NCI-H1105 treated with DMSO at 0.1 percent for 48 hours (cell line): ENCODE measurements at regions not wholly inside any gene's neighbourhood (a gene's known extent, or its start where the extent isn't known, plus 50 kb on each side); places are given as distances from the start of the nearest gene placed in this dataset.
"Not testable (repeated sequence)": the region's sequence is repeated elsewhere in the genome, so short reads cannot be mapped to it uniquely, and the experiment has no call there.

ENCODE experiments used
- DNase-seq: peaks from one replicate; lab custom pipeline; 2025; lab: John Stamatoyannopoulos, UW

DNA sequence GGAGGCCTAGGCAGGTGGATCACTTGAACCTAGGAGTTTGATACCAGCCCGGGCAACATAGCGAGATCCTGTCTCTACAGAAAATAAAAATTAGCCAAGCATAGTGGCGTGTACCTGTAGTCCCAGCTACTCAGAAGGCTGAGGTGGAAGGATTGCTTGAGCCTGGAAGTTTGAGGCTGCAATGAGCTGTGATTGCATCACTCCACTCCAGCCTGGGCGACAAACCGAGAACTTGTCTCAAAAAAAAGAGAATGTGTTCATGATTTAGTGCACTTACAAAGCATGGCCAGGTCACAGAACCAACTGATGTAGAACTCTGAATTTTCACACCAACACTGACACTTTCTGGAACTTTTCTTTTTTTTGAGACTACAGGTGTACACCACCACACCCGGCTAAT lies 182.7 kb downstream of the ZFP64 start:
- DNase-seq: no peak

DNA sequence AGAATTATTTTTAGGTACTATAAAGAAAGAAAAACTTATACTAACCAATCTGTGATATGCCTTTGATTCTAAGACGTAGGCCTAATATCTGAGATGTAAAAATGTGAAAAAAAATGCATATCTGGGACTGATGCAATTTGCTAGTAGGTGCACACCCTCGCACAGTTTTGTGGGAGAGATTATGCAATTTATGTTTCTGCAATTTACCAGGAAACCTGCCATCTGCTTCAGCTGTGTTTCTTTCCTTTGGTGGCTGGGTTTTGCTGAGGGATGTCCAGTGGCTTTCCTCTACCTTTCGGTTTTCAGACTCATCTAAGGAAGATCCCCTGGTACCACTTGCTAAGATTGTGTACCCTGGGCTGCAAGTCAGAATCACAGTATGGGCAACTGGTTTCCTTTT lies 186.9 kb downstream of the ZFP64 start:
- no peak for DNase-seq

DNA sequence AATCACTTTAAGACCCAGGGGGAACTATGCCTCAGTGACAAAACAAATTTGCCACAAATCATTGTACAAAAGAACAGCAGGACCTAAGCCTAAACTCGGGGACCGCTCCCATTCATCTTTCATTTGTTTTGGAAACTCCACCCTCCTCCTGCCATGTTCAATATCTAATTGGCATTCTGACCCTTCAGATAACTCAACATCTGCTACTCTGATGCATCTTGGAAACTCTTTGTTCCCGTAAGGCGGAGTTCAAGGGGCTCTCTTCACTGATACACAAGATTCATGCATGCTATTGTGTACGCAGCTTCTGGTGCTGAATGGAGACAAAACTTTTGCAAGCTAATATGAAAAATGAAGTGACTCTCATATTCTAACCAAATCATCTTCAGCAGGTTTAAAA lies 187.6 kb downstream of the ZFP64 start:
- no peak for DNase-seq

GRCh38 chr20:52003415-52003814 lies 188.2 kb downstream of the ZFP64 start:
- no peak for DNase-seq

- no peak for DNase-seq
These were observed 189.4 kb downstream of the ZFP64 start for GRCh38 chr20:52001999-52002666.

DNA sequence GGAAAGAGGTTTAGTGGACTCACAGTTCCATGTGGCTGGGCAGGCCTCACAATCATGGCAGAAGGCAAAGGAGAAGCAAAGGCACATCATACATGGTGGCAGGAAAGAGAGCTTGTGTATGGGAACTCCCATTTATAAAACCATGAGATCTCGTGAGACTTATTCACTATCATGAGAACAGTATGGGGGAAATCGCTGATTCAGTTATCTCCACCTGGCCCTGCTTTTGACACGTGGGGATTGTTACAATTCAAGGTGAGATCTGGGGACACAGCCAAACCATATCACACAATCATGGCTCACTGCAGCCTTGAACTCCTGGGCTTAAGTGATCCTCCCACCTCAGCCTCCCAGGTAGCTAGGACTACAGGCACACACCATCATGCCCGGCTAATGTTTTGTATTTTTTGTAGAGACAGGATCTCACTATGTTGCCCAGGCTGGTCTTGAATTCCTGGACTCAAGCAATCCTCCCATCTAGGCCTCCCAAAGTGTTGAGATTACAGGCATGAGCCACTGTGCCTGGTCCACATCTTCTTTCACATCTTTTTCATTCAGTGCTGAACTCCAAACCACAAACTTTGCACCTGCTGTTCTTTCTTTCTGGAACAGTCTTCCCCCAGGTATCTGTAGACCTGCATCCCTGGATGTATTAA lies 194.2 kb downstream of the ZFP64 start:
- not testable (repeated sequence) for DNase-seq

DNA sequence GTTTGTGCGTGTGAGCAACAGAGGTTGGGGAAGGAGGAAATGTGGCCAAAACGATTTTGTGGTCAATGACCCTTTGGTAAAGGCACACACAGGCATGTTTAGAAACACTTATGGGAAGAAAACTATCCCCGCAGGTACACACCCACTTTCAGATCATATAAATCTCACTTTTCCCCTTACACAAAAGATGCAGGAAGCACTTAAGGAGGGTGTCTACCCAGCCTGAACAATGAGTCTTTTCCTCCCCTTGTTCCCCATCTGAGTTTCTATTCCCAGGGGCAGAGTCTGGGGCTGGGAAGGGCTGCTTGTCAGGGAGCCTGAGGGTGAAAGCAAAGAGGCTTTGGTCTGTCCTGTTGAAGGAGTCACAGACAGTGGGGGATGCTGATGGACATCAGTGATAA lies 193.2 kb upstream of the SALL4 start:
- no peak for DNase-seq

GRCh38 chr20:51994751-51995417 lies 192.6 kb upstream of the SALL4 start:
- no peak for DNase-seq

DNA sequence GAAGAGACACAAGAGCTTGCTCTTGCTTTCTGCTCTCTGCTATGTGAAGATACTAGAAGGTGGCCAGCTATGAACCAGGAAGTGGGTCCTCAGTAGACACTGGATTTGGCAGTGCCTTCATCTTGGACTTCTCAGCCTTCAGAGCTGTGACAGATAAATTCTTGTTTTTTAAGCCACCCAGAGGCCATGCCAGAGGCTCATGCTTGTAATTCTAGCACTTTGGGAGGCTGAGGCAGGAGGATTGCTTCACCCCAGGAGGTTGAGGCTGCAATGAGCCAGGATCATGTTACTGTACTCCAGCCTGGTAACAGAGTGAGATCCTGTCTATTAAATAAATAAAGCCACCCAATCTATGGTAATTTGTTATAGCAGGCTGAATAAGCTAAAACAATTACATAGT lies 185.5 kb upstream of the SALL4 start:
- DNase-seq: no peak

GRCh38 chr20:51985013-51985415 lies 182.7 kb upstream of the SALL4 start:
- DNase-seq: no peak

GRCh38 chr20:51980277-51980676 lies 178.0 kb upstream of the SALL4 start:
- no peak for DNase-seq

DNA sequence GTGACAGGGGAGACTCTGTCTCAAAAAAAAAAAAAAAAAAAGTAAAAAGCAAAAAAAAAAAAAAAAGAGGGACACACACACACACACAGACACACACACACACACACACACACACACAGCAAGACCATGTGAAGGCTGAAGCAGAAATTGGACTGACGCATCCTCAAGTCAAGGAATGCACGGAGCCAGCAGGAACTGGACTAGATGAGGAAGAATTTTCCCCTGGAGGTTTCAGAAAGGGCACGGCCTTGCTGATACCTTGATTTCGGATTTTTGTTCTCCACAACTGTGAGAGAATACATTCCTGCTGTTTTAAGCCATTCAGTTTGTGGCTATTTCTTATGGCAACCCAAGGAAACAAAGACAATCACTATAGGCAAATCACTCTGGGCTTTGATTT lies 176.9 kb upstream of the SALL4 start:
- DNase-seq: no peak

DNA sequence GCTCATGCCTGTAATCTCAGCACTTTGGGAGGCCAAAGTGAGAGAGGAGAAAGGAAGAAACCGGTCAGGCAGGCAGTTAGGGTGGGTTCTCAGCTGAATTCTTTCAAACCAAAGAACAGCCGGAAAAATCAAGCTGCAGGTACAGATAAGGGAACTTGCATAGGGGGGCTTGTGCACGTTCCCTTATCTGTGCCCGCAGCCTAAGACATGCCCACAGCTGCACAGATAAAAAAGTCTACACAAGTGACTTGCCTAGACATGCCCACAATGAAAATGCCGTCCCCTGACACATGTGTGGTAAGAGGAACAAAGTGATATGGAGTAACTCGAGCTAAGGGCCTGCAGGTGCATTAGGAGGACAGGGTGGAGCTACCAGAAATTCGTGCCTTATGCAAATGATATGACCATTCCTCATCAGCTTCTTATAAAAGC lies 175.8 kb upstream of the SALL4 start:
- peak; percentile 52 for DNase-seq

DNA sequence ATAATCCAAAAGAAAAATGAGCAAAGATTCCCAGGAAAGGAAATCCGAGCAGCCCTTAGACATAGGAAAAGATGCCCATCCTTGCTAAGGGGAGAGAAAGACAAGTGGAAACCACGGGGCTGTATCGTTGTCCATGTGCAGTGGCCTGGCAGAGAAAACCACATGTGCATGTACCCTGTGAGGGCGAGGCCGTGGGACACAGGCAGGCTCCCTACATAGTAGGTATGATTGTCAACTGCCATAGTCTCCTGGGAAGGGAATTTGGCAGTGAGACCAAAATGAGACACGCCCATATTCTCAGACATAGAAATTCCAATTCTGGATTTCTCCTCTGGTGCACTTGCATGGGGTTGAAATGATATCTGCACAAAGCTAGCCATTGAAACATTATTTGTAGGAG lies 169.7 kb upstream of the SALL4 start:
- no peak for DNase-seq

GRCh38 chr20:51970858-51971257 lies 168.5 kb upstream of the SALL4 start:
- DNase-seq: no peak

DNA sequence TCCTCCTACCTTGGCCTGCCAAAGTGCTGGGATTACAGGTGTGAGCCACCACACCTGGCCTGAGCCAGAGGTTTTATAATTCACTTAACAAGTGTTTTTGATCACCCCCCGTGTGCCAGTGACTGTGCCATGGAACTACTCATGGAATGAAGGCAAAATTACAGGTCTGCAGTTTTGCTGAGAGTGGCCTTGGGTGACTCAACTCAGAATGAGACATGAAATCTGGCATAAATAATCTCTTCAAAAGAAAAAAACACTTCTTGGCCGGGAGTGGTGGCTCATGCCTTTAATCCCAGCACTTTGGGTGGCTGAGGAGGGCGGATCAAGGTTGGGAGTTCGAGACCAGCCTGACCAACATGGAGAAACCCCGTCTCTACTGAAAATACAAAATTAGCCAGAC lies 166.9 kb upstream of the SALL4 start:
- DNase-seq: no peak

DNA sequence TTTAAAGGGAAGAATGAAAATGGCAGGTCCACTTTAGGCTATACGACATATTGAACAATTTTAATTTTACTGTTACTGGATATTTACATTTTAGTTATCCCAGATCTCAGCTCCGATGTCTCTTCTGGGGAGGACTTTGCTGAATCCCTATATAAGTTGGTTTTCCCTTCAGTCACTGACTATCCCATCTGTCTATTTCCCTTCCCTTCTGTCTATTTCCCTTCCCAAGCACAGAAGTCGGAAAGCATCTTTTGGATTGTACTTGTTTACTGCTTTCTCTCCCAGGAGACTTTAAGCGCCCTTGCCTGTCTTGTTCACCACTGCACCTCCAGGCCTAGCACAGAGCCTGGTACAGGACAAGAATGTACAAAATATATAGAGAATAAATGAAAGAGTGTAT lies 165.8 kb upstream of the SALL4 start:
- DNase-seq: no peak

DNA sequence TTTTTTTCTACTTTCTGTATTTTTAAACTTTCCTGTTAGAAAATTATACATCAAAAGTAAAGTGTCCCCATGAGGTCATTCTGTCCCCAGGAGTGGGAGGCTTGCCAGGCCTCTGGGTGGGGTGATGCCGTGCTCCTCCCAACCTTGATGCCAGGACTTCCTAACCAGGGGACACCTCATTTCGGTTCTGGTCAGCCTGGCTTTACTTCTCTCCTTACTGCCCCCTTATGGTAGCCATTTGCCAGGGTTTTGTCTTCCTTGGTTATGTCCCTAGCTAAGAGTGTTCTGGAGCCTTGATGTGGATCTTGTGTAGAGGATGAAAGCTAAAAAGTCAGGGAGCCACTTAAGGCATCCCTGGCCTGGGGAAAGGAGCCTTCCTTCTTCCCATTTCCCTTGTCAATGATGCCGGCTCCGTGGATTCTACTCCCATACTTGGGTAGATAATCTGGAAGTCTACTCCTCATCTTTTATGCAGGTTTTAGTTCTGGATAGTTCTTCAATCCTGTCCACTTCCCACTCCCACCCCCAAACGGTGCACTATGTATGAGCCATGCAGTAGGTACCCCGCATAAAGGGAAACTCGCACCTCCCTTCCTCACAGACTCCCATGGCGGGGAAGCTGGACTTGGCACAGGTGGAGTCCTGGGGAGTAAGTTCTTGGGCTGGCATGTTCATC lies 164.1 kb upstream of the SALL4 start:
- DNase-seq: no peak

DNA sequence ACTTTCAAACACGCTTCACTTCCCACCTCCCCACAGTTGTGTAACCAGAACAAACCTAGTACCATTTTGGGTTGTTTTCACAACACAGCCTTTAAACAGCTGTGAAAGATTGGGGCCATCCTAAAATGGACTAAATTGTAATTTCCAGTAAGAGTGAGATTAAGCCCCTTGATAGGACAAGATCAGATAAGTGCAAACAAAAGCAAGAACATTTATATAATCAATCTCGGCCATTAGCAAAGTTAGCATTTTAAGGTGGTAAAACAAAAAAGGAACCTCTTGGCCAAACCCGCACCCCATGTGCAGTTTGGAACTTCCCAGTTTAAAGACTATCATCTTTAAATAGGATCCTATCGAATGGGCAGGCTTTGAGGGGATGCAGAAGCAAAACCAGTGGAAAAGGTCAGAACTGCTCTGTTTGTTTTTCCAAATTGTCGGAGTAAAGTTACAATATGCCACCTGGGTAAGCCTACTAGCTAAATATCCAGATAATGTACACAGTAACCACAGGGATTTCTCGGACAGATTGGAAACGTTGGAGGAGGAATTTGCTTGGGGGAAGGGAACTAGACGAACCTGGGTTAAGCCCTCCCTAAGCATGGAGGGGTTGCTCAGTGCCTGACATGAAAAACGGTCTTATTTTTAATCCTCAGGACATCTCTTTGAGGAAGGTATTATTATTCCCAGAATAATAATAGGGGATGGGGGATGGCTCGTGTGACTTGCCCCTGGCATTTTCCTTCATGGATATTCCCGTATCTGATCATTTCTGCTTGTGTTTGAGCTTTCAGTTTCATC lies 159.8 kb upstream of the SALL4 start:
- DNase-seq: no peak

GRCh38 chr20:51960047-51960675 lies 157.8 kb upstream of the SALL4 start:
- DNase-seq: no peak

GRCh38 chr20:51959066-51959542 lies 156.8 kb upstream of the SALL4 start:
- no peak for DNase-seq
